ENCODE measurements at regions not wholly inside any gene's neighbourhood (a gene's known extent, or its start where the extent isn't known, plus 50 kb on each side); places are given as distances from the start of the nearest gene placed in this dataset.

- peak; percentile 58 for DNase-seq
Observed at GRCh38 chr9:93900971-93901861, 53.9 kb downstream of the BARX1 start.

GRCh38 chr9:93900436-93900819 is 54.7 kb downstream of the BARX1 start:
- no peak for DNase-seq

GRCh38 chr9:93899609-93900435 is 55.3 kb downstream of the BARX1 start:
- peak; percentile 51 for DNase-seq

- DNase-seq, result peak; percentile 53
Observed at GRCh38 chr9:93898502-93899426, 56.4 kb downstream of the BARX1 start.

DNA sequence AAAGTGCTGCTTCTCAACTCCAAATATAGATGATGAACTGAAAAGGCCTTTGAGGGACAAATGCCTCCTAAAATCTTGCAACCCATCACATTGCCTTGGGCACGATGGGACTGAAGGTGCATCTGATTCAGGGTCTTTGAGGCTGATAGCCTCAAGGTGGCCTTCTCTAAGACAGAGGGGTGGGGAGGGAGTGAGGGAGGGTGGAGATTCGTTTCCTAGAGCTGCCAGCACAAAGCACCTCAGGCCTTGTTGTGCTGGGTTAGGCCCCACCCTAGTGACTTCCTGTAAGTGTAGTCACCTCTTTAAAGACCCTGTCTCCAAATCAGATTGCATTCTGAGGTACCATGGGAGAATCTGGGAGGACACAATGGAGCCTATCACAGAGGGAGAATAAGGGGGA is 57.1 kb downstream of the BARX1 start:
- DNase-seq, result peak; percentile 60

- peak; percentile 31 for DNase-seq
Observed at GRCh38 chr9:93897075-93897970, 57.8 kb downstream of the BARX1 start.

- DNase-seq, result peak; percentile 52
Observed at GRCh38 chr9:93896496-93897033, 58.6 kb downstream of the BARX1 start.

DNA sequence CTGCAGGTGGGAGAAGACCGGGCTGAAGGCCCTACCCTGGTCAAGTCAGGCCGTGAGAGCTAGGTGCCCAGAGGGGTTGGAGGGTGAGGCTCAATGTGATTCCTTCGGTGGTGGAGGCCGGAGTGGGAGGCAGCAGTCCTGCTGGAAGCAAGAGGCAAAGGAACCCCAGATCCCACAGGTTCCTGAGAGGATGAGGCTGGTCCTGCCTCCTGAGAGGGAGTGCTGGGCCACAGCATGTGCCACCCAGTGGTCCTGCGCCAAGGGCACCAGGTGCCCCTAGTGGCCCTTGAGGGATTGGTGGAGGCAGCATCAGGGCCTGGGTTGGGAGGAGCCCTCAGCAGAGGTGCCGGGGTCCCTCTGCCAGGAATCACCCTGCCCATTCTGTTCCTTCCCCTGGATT is 59.1 kb downstream of the BARX1 start:
- peak; percentile 33 for DNase-seq

- DNase-seq, result peak; percentile 48
Observed at GRCh38 chr9:93895535-93895934, 59.6 kb downstream of the BARX1 start.

GRCh38 chr9:93894691-93895079 is 60.5 kb downstream of the BARX1 start:
- no peak for DNase-seq

GRCh38 chr9:93893899-93894690 is 61.1 kb downstream of the BARX1 start:
- peak; percentile 59 for DNase-seq

DNA sequence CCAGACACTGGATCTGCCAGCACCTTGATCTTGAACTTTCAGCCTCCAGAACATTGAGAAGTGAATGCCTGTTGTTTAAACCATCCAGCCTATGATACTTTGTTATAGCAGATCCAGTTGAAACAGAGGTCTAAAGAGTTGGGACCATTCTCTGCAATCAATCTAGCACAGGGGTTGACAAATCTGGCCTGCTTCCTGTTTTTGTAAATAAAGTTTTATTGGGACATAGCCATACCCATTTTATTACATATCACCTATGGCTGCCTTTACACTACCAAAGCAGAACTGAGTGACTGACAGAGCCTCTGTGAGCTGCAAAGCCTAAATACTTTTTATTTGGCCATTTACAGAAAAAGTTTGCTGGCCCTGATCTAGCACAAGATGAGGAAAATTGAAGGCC is 62.0 kb downstream of the BARX1 start:
- no peak for DNase-seq

GRCh38 chr9:93892748-93893147 is 62.4 kb downstream of the BARX1 start:
- DNase-seq, result no peak

DNA sequence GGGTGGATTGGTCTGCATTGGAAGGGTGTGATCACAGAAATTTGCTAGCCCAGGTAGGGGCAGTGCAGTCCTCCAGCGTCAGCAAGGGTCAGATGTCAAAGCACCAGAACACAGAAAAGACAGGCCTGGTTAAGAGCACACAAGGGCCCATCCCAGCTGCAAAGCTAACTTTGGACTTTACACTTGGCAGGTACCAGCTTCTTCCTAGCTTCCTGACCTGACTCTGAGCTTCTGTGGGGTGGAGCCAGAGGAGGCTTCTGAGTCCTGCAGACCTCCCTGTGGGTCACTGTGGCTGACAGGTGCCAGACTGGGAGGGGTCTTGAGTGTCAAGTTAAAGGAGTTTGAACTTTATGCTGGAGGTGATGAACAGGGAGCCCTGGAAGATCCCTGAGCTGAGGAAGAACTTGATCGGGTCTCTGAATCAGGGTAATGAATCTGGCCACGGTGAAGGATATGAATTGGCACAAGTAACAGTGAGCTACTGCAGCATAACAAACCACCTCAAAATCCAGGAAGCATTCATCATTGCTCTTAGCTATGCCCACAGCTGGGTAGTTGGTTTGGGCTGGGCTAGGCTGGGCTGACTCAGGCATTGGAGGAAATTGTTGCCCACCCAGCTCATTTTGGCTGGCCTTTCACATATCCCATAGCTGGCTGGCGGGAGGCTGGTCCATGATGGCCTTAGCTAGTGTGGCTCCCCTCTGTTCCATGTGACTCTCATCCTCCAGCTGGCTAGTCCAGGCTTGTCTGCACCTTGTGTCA is 63.4 kb downstream of the BARX1 start:
- peak; percentile 36 for DNase-seq

DNA sequence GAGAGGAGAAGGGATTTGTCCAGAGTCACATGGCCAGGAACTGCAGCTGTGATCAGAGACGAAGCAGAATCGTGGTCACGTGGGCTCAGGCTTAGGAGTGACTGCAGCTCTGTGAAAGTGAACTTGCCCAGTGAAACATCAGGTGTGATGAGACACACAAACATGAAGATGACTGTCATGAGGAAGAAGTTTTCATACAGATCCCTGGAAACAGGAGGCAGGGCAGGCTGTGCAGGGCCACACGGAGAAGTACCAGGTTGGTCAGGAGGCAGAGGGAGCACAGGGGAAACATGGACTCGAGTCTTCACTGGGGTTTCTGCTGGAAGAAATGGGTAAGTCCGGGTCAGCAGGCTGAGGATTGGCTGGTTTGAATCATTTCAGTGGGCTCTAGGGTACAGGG is 64.1 kb downstream of the BARX1 start:
- no peak for DNase-seq

- no peak for DNase-seq
Observed at GRCh38 chr9:93890436-93890935, 64.7 kb downstream of the BARX1 start.

- DNase-seq, result peak; percentile 46
Observed at GRCh38 chr9:93886911-93887310, 68.2 kb downstream of the BARX1 start.

DNA sequence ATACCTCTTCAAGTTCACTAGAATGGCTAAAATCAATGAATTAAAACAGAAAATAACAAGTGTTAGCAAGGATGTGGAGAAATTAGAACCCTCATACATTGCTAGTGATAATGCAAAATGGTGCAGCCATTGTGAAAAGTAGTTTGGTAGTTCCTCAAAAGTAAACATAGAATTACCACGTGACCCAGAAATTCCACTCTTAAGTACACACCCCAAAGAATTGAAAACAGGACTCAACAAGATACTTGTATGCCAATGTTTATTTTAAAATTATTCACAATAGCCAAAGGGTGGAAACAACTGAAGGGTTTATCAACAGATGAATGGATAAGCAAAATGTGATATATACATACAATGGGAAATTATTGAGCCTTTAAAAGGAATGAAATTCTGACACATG is 70.3 kb downstream of the BARX1 start:
- DNase-seq, result no peak

DNA sequence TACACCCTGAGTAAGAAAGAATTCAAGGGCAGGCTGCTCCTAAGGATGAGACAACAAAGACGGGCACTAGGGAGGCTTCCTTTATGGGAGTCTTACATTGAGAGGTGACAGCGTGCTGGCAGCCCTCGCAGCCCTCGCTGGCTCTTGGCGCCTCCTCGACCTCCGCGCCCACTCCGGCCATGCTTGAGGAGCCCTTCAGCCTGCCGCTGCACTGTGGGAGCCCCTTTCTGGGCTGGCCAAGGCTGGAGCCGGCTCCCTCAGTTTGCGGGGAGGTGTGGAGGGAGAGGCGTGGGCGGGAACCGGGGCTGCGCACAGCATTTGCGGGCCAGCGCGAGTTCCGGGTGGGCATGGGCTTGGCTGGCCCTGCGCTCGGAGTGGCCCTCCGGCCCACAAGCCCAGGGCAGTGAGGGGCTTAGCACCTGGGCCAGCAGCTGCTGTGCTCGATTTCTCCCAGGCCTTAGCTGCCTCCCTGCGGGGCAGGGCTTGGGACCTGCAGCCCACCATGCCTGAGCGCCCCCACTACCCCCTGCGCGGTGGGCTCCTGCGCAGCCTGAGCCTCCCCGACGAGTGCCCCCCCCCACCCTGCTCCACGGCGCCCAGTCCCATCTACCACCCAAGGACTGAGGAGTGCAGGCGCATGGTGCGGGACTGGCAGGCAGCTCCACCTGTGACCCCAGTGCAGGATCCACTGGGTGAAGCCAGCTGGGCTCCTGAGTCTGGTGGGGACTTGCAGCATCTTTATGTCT is 75.3 kb downstream of the BARX1 start:
- DNase-seq, result peak; percentile 52

Data from activated effector memory CD4-positive, alpha-beta T cell treated with anti-CD3 and anti-CD28 coated beads, Interleukin-2, amount 50 U/mL, for 16 hours (primary cell).